GM03348 (cell line): ENCODE measurements at regions not wholly inside any gene's neighbourhood (a gene's known extent, or its start where the extent isn't known, plus 50 kb on each side); places are given as distances from the start of the nearest gene placed in this dataset.
A peak's percentile ranks its signal among the peaks of the same experiment; 100 is the strongest.

Experiments used
- DNase-seq: peaks from one replicate; pipeline ENCODE4 v3.0.0; 2012; ENCODE audit warnings: low spot score

DNA sequence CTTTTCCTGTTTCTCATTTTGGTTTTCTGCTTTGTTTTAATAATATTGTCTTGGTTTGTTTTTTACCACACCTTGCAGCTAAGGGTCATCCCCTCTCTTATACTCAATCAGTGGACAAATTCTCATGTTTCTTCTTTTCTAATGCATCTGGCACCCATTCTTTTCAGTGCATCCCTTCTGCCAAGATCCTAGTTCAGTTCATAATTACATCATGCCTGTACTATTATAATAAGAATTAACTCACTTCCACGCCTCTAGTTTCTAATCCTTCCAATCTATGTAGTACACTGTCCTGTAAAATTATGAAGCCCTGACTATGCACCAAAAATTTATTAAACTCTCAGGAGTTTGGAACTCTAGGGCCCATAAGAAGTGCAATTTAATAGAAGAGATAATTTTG lies 126.1 kb downstream of the FAT4 start:
- DNase-seq, result no peak

DNA sequence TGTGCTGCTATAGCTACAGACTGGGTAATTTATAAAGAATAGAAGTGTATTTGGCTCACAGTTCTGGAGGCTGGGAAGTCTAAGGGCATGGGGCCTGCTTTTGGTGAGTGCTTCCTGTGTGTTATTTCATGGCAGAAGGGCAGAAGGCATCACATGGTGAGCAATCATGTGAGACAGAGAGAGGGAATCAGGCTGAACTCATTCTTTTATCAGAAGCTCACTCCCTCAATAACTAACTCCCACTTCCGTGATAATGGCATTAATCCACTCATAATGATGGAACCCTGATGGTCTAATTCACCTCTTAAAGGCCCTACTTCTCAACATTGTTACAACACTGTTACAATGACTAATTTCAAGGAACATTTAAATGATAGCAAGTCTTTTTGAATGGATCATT lies 129.4 kb downstream of the FAT4 start:
- DNase-seq, result no peak

DNA sequence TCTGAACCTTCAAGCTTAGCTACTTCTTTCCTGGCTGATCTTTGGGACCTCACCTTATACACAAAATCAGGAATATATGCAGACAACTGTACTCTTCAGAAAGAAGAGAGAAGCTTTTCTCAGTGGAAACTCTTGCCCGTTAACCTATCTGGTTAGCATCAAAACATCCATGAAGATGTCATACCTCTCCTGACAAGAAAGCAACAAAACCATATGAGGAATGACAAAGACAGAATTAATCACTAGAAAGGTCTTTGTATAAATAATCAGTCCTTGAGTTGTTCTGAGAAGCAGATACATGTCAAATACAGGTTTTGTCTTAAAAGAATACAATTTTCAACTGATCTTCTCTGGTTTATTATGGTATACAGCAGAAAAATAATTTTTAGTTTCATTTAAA lies 130.8 kb downstream of the FAT4 start:
- no peak for DNase-seq

DNA sequence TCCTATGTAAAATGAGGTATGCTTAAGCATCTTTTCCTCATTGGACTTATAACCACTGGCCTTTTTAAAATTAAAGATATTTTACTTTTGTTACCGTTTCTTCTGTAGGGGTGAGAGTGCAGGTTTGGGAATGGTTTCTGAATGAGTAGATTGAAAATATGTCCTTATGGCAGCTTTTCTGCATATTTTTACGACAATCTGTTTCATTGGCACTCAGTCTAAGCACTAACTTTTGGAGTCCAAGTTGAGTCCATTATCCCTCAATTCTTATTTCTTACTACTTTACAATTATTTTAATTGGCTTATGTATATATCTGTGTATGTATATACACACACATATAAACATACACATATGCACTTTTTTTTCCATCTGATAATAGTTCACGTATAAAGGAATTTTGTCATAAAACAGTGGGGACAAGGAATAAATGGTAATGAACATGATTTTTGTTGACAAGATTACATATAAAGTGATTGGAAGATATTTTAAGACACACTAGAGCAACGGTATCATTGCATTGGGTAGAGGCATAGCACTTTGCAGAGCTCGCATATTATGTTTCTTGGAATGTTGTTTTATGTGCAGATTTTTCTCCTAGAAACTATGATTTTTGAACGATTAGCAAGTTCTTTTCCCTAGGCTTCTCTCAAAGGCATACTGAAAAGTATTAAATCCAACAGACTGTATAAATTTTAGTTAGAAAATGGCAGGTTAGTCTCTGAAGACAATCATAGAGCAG lies 133.0 kb downstream of the FAT4 start:
- no peak for DNase-seq

DNA sequence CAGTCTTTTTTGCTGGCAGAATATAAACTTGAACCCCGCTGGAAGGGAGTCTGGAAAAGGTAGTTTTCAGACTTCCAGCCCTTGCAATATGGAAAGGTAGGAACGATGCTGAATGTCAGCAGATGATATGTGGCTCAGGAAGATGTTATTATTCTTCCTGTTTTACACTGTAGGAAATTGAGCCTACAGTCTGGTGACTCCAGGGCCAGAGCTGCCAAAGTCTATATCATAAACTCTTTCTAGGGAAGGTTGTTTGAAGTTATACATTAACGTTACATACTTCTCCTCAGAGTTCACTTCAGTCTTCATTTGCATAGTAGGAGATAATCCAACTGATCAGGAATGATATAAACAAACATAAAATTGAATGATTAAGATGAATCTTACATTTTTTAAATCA lies 141.3 kb downstream of the FAT4 start:
- no peak for DNase-seq

DNA sequence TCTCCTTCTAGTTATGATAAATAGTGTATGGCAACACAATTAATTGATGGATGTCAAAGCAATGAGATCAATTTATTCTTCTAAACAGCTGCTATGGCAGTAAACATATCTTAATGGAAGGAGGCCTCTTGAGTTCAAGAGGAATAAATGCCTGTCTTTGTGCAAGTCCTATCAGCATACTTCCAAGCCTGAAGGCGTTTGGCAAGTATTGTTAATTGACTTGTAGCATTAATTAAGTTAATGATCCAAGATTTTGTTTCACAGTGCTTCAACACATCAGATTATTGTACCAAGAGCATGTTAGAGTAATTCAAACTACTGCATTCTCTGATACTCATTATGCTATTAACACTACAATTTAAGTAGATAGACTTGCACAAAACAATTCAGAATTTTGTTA lies 144.8 kb downstream of the FAT4 start:
- DNase-seq, result no peak

DNA sequence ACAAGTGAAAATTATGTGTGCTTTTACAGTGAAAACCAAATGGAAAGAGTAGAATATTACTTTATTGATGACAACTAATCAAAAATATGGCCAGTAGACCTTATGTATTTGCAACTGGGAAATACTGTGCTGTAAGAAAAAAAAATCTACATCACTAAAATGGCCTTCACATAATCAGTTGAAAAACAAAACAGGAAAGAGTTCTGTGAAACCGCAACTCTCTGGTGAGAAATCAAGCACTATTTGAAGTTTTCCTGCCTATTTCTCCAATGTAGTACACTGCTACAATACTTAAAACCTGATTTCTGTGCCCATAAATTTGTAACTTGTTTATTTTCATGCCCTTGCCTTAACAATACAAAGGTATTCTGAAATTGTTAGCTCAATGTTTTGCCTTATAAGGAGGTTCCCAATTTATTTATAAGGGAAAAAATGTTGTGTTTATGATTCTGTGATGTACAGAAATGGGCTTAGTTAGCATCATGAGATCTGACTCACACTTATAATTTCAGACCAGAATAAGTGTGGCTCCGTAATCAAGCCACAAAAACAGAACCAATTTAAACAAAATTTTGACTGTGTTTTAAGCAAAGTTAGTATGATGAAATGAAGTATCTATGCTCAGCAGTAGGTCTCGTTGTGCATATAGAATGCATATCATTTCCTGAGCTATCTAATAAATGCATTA lies 147.1 kb downstream of the FAT4 start:
- DNase-seq, result no peak

DNA sequence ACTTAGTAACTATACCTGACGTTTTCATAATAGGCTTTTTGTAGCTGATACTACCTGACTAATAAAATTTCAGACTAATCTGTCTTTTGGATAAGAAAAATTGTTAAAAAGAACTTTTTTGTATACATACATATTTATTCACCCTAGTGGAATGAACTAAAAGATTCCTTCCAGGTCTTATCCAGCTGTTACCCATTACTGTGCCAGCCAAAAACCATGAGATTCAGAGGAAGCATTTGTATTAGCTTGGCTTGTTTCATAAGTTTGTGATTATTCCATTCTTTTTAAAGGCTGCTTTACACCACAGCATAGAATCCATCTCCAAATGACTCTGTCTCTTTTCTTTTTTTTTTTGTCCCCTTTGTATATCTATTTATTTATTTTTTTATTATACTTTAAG lies 149.4 kb downstream of the FAT4 start:
- peak; percentile 35 for DNase-seq

DNA sequence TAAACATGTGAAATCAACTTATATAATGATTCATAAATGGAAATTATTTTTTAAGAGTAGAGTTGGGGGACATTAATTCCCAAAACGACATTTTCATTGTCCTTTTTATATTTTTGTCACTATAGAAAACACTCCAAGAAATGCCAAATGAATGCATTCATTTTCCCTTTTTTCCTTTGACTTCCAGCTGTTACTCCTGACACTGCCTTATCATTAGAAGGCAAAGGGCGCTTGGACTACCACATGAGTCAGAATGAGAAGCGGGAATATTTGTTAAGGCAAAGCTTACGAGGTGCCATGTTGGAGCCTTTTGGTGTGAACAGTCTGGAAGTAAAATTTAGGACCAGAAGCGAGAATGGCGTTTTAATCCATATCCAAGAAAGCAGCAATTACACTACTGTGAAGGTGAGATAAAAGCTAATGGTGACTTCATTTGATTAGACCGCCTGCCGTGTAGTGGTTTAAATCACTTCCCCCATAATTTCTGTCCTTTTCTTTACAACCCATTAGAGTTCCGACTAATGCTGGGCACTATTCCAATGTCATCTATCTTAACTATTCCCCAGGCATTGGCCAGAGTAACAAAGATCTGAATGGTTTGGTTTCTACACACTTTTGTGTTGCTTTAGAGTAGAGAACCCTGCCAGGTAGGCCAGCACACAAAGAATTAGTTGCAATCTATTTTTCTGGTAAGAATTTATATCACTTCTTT lies 166.7 kb downstream of the FAT4 start:
- no peak for DNase-seq

DNA sequence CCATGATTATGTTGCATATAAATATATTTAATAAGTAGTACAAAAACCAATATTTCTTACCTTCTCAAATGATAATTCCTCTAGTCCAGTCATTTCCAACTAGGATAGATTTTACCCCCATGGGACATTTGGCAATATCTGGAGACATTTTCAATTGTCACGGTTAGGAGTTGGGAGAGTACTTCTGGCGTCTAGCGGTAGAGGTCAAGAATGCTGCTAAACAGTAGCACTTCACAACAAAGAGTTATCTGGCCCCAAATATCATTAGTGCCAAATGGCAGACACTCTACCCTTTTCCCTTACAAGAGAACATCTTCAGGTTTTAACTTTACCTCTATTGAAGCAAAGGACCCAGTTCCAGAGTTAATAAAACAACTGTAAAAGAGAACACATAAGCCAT lies 168.1 kb downstream of the FAT4 start:
- no peak for DNase-seq

DNA sequence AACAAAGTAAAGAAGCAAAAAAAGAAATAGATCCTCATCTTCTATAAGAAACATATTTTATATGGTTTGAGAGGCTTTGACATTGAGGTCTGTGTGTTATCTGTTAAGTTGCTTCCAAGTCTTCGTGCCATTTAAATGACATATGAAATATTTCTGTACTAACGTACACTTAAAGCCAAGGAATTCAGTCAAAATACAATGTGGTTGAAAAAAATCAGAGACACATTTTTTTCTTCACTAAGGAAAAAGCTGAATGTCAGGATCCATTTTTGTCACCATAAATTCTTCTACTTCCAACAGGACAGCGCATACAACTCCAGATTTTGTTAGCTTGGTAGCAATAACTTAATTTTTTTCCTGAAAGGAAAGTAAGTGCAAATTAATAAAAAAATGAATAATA lies 168.5 kb downstream of the FAT4 start:
- no peak for DNase-seq

DNA sequence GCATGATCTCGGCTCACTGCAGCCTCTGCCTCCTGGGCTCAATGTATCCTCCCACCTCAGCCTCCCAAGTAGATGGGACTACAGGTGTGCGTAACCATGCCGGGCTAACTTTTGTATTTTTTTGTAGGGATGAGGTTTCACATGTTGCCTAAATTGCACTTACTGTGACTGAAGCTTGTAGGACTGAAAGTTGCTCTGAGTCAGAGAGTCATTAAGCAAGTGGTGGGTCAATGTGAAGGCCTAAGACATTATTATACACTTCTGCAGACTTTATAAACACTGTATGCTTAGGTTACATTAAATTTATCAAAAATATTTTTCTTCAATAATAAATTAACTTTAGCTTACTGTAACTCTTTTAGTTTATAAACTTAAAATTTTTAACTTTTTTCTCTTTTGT lies 170.2 kb downstream of the FAT4 start:
- no peak for DNase-seq

DNA sequence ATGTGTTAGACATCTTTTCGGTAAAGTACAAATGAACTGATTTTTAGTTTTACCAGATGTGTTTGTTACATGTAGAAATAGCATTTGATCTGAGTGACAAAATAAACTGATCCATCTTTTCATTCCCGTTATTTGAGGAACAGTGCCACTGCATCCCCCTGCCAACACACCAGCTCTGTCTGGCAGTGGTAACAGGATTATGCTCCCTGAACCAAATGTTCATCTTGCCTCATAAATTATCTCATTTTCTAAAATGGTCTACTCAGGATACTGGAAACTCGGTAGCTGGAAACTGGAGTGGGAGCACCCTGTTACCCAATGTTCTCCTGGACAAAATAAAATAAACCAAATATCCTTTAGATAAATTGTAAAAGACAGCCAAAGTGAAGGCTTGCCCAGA lies 171.6 kb downstream of the FAT4 start:
- DNase-seq, result no peak

DNA sequence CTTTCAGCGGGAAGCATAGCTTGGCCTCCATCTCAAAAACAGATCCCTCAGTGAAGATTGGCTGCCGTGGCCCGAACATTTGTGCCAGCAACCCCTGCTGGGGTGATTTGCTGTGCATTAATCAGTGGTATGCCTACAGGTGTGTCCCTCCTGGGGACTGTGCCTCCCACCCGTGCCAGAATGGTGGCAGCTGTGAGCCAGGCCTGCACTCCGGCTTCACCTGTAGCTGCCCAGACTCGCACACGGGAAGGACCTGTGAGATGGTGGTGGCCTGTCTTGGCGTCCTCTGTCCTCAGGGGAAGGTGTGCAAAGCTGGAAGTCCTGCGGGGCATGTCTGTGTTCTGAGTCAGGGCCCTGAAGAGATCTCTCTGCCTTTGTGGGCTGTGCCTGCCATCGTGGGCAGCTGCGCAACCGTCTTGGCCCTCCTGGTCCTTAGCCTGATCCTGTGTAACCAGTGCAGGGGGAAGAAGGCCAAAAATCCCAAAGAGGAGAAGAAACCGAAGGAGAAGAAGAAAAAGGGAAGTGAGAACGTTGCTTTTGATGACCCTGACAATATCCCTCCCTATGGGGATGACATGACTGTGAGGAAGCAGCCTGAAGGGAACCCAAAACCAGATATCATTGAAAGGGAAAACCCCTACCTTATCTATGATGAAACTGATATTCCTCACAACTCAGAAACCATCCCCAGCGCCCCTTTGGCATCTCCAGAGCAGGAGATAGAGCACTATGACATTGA lies 175.4 kb downstream of the FAT4 start:
- no peak for DNase-seq

DNA sequence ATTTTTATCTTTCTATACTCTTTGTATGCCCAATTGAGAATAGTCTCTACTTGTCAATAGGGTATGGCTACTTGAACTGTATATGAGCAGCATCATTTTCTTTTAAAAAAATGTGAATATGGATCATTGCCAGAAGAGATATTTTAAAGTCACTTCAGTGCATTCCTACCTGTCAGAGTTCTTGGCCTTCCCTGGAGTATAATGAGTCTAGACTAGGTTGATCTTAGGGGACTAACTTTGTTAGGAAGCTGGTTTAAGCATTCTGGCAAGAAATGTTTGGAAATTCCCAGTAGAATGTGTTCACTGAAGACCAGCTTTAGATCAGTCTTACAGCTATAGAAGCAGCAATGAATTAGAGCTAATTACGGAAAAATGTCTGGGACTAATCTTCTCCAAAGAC lies 178.2 kb downstream of the FAT4 start:
- no peak for DNase-seq

DNA sequence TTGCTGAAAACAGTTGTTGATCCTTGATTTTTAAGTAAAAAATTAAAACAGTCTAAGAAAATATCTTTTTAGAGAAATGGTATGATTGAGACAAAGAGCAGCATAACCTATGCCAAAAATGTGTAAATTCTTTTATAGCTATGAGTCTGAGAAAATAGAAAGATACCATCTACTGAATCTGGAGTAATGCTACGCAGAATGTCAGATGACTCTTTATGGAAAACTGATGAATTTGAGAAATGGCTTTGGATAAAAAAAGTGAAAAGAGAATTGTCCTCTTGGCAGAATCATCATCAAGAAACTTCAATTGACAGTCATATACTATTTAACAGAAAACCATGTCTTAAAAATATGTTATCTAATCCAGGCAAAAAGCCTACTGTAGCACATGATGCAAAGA lies 183.1 kb downstream of the FAT4 start:
- DNase-seq, result no peak

DNA sequence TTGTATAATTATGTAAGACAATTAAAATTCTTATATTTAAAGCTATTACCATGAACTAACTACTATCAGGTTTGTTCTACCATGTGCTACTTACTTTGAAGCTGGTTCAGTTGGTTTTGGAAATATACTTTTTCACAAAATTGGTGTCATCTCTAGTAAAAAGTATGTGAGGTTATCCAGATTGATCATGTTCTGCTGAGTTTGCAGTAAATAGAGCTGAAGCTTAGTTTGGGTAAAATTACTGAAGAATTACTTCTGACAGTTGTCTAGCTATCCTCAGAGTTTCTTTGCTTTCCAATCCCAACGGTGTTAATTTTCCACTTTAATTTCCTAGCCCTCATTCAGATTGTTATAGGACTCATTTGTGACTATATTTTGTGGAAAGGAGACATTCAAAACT lies 184.2 kb downstream of the FAT4 start:
- DNase-seq, result no peak

DNA sequence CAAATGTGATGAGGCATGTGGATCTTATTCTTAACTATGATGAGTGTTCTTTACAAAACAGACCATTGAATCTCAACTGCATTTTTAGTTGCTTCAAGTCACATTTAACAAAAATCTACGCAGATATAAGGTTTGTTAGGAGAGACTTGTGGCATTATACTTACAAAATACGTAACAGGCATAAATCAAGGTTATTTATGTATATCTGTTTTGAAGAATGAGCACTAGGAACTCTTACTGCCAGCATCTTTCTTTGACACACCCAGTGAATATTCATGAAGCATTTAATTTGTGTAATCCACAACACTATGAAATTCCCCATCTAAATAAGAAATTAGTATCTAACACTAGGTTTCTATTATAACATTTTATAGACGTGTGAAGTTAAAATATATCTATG lies 186.3 kb downstream of the FAT4 start:
- no peak for DNase-seq

DNA sequence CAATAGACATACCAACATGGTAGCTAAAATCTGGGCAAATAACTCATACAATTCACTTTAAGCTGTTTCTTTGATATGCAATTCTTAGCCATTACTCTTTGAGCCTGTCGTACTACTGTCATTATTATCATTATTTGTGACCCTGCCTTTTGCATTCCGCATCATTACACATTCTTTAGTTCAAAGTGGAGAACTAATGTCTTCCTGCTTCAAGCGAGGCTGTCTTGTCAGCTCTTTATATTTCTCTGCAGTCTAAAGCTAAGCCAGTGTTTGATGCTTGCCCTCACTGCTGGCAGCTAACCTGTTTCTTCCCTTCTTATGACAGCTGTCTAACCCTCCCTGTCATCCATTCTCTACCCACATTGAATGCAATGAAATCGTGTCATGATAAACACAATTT lies 186.8 kb downstream of the FAT4 start:
- DNase-seq, result no peak

DNA sequence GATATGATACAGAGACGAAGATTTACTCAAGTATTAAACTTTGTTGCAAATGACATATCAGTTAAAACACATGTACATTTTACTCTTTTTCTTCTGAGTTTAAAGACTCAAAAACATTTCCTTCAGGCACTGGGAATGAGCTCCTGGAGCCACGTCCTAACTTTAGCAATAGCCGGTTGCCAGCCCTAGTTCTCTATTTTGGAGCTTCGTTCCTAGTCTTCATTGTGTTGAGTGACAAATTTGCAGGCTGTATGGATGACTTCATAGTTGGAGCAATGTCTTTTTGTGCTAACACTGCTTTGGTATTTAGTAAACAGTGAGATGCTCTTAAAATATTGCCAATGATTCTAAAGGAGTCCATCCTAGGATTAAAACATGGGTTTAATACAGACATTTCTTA lies 190.9 kb downstream of the FAT4 start:
- no peak for DNase-seq

DNA sequence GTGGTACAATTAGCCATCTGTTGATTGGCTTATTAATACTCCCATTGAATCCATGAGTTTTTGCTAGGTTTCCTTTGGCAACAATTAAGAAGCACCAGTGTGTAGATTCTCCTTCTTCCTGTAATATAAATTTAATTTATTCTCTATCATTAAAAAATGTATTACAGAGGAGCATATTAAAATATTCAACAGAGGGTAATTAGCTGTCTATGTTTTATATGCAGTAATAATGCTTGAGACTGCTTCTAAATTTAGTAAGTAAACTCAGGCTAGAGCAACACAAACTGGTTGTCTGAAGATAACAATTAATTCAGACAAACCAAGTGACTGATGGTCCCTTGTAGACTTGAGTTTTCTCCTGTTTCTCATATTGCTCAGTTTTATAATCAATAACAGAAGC lies 192.4 kb downstream of the FAT4 start:
- DNase-seq, result no peak

DNA sequence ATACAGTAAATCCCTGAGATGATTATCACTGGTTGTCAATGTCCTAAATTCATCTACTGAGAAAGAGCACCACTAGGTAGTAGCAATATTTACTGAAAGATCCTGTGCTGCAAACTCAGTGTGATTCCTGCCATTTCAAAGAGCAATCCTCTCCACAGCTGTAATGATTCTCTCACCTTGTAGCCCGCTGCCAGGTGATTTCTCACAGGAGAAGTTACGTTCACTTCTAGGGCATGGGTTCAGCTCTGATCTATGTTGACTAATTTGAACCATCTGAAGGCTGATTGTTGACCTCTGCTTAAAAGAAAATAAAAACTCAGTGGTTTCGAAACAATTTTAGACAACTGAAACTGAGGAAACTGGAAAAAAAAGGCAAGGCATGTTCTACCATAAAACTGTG lies 197.0 kb downstream of the FAT4 start:
- DNase-seq, result no peak

DNA sequence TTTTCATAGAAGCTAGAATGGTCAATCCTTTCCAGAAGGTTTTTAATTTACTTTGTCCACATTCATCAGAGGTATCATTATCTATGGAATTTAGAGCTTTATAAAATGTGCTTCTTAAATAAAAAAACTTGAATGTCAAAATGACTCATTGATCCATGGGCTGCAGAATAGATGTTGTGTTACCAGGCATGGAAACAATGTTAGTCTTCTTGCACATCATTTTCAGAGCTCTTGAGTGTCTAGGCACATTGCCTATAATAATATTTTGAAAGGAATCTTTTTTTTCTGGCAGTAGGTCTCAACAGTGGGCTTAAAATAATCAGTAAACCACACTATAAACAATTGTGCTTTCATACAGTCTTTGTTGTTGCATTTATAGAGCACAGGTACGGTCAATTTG lies 200.3 kb downstream of the FAT4 start:
- DNase-seq, result no peak
